Activated naive CD4-positive, alpha-beta T cell treated with anti-CD3 and anti-CD28 coated beads, Interleukin-2, amount 50 U/mL, for 16 hours (primary cell): ENCODE measurements at regions not wholly inside any gene's neighbourhood (a gene's known extent, or its start where the extent isn't known, plus 50 kb on each side); places are given as distances from the start of the nearest gene placed in this dataset.
"Not testable (repeated sequence)": the region's sequence is repeated elsewhere in the genome, so short reads cannot be mapped to it uniquely, and the experiment has no call there.

Experiments used
- DNase-seq: peaks from one replicate; pipeline ENCODE4 v3.0.0-alpha.2; 2020

GRCh38 chr2:87275974-87276629 lies 254.5 kb upstream of the PLGLB1 start:
- not testable (repeated sequence) for DNase-seq

GRCh38 chr2:87276673-87277072 lies 255.0 kb upstream of the PLGLB1 start:
- not testable (repeated sequence) for DNase-seq

- not testable (repeated sequence) for DNase-seq
These were observed 256.1 kb upstream of the PLGLB1 start for GRCh38 chr2:87277734-87278133.

- not testable (repeated sequence) for DNase-seq
These were observed 259.1 kb upstream of the PLGLB1 start for GRCh38 chr2:87280596-87281355.

GRCh38 chr2:87283735-87284470 lies 262.3 kb upstream of the PLGLB1 start:
- not testable (repeated sequence) for DNase-seq

GRCh38 chr2:87284471-87284772 lies 262.8 kb upstream of the PLGLB1 start:
- DNase-seq, result not testable (repeated sequence)

GRCh38 chr2:87285139-87285538 lies 263.5 kb upstream of the PLGLB1 start:
- DNase-seq, result not testable (repeated sequence)

GRCh38 chr2:87290566-87291307 lies 269.1 kb upstream of the PLGLB1 start:
- DNase-seq, result not testable (repeated sequence)

- not testable (repeated sequence) for DNase-seq
These were observed 270.0 kb upstream of the PLGLB1 start for GRCh38 chr2:87291400-87292200.

GRCh38 chr2:87293931-87294594 lies 272.4 kb upstream of the PLGLB1 start:
- not testable (repeated sequence) for DNase-seq

- not testable (repeated sequence) for DNase-seq
These were observed 273.5 kb upstream of the PLGLB1 start for GRCh38 chr2:87295135-87295534.

- not testable (repeated sequence) for DNase-seq
These were observed 279.7 kb upstream of the PLGLB1 start for GRCh38 chr2:87301349-87301748.

GRCh38 chr2:87301871-87302270 lies 280.2 kb upstream of the PLGLB1 start:
- not testable (repeated sequence) for DNase-seq

GRCh38 chr2:87308621-87309020 lies 287.0 kb upstream of the PLGLB1 start:
- DNase-seq, result not testable (repeated sequence)

- not testable (repeated sequence) for DNase-seq
These were observed 288.1 kb upstream of the PLGLB1 start for GRCh38 chr2:87309785-87310184.

GRCh38 chr2:87311896-87312441 lies 290.3 kb upstream of the PLGLB1 start:
- not testable (repeated sequence) for DNase-seq

GRCh38 chr2:87314622-87315021 lies 293.0 kb upstream of the PLGLB1 start:
- peak; percentile 27 for DNase-seq

- peak; percentile 50 for DNase-seq
These were observed 293.7 kb upstream of the PLGLB1 start for GRCh38 chr2:87315183-87315902.

- not testable (repeated sequence) for DNase-seq
These were observed 295.5 kb upstream of the PLGLB1 start for GRCh38 chr2:87317193-87317592.

- DNase-seq, result not testable (repeated sequence)
These were observed 297.3 kb upstream of the PLGLB1 start for GRCh38 chr2:87318814-87319491.
